AG08396 (cell line): ENCODE measurements at regions not wholly inside any gene's neighbourhood (a gene's known extent, or its start where the extent isn't known, plus 50 kb on each side); places are given as distances from the start of the nearest gene placed in this dataset.
A peak's percentile ranks its signal among the peaks of the same experiment; 100 is the strongest.
"Not testable (repeated sequence)": the region's sequence is repeated elsewhere in the genome, so short reads cannot be mapped to it uniquely, and the experiment has no call there.

Experiments
- DNase-seq: peaks from one replicate; pipeline ENCODE4 v3.0.0; 2012; ENCODE audit warnings: low spot score, mixed read lengths

- no peak for DNase-seq
Observed at GRCh38 chr1:192862271-192862670, 53.4 kb downstream of the RGS2 start.

- DNase-seq, result no peak
Observed at GRCh38 chr1:192866241-192866868, 57.5 kb downstream of the RGS2 start.

GRCh38 chr1:192867180-192867579, 58.3 kb downstream of the RGS2 start:
- no peak for DNase-seq

- no peak for DNase-seq
Observed at GRCh38 chr1:192869308-192869940, 60.6 kb downstream of the RGS2 start.

- DNase-seq, result no peak
Observed at GRCh38 chr1:192872010-192872409, 63.2 kb downstream of the RGS2 start.

GRCh38 chr1:192873836-192874235, 65.0 kb downstream of the RGS2 start:
- no peak for DNase-seq

GRCh38 chr1:192876633-192877032, 67.8 kb downstream of the RGS2 start:
- no peak for DNase-seq

GRCh38 chr1:192877283-192877886, 68.5 kb downstream of the RGS2 start:
- no peak for DNase-seq

- DNase-seq, result no peak
Observed at GRCh38 chr1:192878249-192878648, 69.4 kb downstream of the RGS2 start.

- peak; percentile 7 for DNase-seq
Observed at GRCh38 chr1:192879406-192879805, 70.6 kb downstream of the RGS2 start.

GRCh38 chr1:192880231-192880630, 71.4 kb downstream of the RGS2 start:
- DNase-seq, result no peak

- DNase-seq, result no peak
Observed at GRCh38 chr1:192884241-192884640, 75.4 kb downstream of the RGS2 start.

- DNase-seq, result not testable (repeated sequence)
Observed at GRCh38 chr1:192885387-192885786, 76.5 kb downstream of the RGS2 start.

- DNase-seq, result no peak
Observed at GRCh38 chr1:192887426-192887825, 78.6 kb downstream of the RGS2 start.

GRCh38 chr1:192888574-192888973, 79.7 kb downstream of the RGS2 start:
- DNase-seq, result no peak

GRCh38 chr1:192889082-192889481, 80.2 kb downstream of the RGS2 start:
- DNase-seq, result no peak

- DNase-seq, result no peak
Observed at GRCh38 chr1:192890134-192890533, 81.3 kb downstream of the RGS2 start.

- DNase-seq, result no peak
Observed at GRCh38 chr1:192892934-192893333, 84.1 kb downstream of the RGS2 start.

- not testable (repeated sequence) for DNase-seq
Observed at GRCh38 chr1:192895487-192895886, 86.6 kb downstream of the RGS2 start.

- no peak for DNase-seq
Observed at GRCh38 chr1:192896376-192896775, 87.5 kb downstream of the RGS2 start.

- no peak for DNase-seq
Observed at GRCh38 chr1:192901500-192901899, 92.7 kb downstream of the RGS2 start.

GRCh38 chr1:192903142-192903541, 94.3 kb downstream of the RGS2 start:
- no peak for DNase-seq

GRCh38 chr1:192904438-192904895, 95.6 kb downstream of the RGS2 start:
- DNase-seq, result peak; percentile 62
